GM12875 (cell line): ENCODE measurements at regions not wholly inside any gene's neighbourhood (a gene's known extent, or its start where the extent isn't known, plus 50 kb on each side); places are given as distances from the start of the nearest gene placed in this dataset.
"Not testable (repeated sequence)": the region's sequence is repeated elsewhere in the genome, so short reads cannot be mapped to it uniquely, and the experiment has no call there.

Experiments
- H3K4me3 ChIP-seq: one replicate; pipeline ENCODE4 v1.5.1; 2011; ENCODE audit warnings: low read depth, low read length, control low read depth
- TF ChIP-seq, protein P1 (sequence below): IDR thresholded peaks from 2 replicates; pipeline ENCODE4 v1.5.1; 2011; ENCODE audit warnings: low read depth, mild to moderate bottlenecking, control low read depth, inconsistent platforms, low read length, moderate library complexity, borderline replicate concordance; ENCODE audit not compliant: insufficient read depth

DNA sequence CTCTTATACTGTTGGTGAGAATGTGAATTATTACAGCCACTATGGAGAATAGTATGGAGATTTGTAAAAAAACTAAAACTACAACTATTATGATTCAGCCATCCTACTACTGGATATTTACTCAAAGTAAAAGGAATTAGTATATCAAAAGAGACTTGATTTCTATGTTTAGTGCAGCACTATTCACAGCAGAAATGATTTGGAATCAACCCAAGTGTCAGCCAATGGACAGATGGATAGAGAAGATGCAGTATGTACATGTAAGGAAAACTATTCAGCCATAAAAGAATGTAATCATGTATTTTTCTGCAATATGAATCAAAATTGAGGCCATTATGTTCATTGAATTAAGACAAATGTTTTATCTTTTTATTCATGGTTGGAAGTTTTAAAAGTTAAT, 1705.5 kb downstream of the SLITRK1 start:
- no peak overlapping the region for H3K4me3 ChIP-seq
- TF ChIP-seq, protein P1, sequence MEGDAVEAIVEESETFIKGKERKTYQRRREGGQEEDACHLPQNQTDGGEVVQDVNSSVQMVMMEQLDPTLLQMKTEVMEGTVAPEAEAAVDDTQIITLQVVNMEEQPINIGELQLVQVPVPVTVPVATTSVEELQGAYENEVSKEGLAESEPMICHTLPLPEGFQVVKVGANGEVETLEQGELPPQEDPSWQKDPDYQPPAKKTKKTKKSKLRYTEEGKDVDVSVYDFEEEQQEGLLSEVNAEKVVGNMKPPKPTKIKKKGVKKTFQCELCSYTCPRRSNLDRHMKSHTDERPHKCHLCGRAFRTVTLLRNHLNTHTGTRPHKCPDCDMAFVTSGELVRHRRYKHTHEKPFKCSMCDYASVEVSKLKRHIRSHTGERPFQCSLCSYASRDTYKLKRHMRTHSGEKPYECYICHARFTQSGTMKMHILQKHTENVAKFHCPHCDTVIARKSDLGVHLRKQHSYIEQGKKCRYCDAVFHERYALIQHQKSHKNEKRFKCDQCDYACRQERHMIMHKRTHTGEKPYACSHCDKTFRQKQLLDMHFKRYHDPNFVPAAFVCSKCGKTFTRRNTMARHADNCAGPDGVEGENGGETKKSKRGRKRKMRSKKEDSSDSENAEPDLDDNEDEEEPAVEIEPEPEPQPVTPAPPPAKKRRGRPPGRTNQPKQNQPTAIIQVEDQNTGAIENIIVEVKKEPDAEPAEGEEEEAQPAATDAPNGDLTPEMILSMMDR = no peak

DNA sequence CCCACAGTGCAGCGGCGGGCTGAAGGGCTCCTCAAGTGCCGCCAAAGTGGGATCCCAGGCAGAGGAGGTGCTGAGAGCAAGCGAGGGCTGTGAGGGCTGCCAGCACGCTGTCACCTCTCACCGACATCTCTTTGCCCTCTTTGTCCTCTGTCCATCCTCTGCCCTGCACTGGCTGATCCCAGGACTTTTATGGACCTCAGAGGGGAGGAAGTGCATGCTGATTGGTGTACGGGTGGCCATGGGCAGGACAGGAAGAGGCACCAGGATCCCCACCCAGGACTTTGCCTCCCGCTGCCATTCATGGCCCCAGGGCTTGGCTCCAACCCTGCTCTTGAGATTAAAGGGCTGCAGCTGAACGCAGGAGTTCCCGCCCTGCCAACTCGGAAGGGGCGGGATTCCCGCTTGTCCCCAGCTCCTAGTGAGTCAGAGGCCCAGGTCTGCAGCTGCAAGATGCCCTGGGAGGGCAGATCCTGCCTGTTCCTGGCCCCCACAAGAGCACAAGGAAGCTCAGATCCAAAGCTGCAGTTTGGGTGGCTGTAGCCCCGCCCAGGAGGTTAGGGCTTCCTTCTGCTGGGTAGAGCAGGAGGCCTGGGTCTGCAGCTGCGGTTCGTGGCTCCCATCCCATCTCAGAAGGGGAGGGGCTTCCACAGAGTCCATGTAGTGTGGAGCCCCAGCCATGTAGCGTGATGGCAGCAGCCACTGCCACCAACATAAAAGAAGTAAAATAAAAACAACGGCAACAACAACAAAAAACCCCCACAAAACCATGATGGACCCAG, 1716.7 kb downstream of the SLITRK1 start:
- TF ChIP-seq, protein P1 = no peak

DNA sequence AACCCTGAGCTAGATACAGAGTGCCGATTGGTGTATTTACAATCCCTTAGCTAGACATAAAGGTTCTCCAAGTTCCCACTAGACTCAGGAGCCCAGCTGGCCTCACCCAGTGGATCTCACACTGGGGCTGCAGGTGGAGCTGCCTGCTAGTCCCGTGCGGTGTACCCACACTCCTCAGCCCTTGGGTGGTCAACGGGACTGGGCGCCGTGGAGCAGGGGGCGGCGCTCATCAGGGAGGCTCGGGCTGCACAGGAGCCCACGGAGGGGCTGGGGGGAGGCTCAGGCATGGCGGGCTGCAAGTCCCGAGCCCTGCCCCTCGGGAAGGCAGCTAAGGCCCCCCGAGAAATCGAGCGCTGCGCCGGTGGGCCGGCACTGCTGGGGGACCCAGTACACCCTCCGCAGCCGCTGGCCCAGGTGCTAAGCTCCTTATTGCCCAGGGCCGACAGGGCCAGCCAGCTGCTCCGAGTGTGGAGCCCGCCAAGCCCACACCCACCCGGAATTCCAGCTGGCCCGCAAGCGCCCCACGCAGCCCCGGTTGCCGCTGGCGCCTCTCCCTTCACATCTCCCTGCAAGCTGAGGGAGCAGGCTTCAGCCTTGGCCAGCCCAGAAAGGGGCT, 1717.4 kb downstream of the SLITRK1 start:
- not testable (repeated sequence) for H3K4me3 ChIP-seq

More for the DNA sequence above, 1716.7 kb downstream of the SLITRK1 start:
- no peak overlapping the region for H3K4me3 ChIP-seq

DNA sequence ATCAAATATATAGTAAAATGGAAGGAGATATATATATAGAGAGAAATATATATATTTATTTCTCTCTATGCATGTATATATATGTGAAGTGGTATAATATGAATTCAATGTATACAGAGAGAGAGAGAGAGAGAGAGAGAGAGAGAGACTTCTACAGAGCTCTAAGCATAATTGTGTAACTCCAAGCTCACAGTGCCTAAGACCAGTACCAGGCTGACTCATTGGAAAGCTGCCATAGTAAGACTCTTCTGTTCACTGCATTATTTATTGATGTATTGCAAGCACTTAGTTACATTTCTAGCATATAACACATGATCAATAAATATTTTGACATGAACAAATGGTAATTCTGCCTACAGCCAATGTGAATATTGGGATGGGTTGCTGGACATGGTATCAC, 1734.7 kb downstream of the SLITRK1 start:
- H3K4me3 ChIP-seq = no peak overlapping the region
- TF ChIP-seq, protein P1 = no peak

DNA sequence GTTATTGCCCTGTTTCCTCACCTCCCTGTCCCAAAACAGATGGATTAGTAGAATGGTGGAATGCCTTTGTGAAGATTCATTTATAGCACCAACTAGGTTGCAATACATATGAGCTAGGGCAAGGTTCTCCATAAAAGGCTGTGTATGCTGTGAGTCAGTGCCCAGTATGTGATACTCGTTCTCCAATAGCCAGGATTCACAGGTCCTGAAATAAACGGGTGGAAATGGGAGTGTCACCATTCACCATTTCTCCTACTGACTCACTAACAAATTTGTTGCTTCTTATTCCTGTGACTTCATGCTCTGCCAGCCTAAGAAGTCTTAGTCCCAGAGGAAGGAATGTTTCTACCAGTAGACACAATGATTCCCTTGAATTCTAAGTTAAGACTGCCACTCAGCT, 1745.4 kb downstream of the SLITRK1 start:
- no peak overlapping the region for H3K4me3 ChIP-seq

DNA sequence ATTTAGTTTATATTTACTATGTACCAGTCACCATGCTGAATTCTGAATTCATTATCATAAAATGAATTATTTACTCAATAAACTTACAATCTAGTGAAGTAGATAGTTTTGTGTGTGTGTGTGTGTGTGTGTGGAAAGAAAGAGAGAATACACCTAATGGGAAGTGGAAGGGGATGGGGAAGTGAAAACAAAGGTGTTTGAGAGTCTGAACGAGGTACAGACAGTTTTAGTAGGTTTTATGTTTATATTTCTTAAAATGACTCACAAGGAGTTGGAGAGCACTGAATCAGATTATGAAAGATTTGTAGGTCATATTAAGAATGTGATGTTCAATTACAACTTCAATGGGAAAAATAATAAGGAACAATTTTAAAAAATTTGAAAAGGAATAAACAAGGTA, 1753.0 kb downstream of the SLITRK1 start:
- TF ChIP-seq, protein P1 = no peak

More for the DNA sequence above, 1745.4 kb downstream of the SLITRK1 start:
- TF ChIP-seq, protein P1 = no peak

DNA sequence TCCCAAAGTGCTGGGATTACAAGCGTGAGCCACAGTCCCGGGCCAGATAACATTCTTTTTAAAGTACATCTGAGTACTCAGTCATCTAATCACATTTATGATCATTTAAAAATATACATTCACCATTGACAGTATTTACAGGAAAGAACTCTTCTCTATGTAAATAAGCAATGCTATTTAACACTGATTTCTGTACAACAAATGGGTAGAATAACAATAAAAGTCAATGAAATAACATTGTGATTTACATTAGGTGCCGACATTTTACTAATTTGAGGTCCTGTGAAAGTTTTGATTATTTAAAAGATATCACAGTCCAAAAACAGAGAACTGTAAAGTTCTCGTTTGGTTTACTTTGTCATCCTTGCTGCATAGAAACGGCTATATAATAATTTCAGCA, 1763.7 kb downstream of the SLITRK1 start:
- TF ChIP-seq, protein P1 = no peak

More for the DNA sequence above, 1753.0 kb downstream of the SLITRK1 start:
- no peak overlapping the region for H3K4me3 ChIP-seq

More for the DNA sequence above, 1763.7 kb downstream of the SLITRK1 start:
- no peak overlapping the region for H3K4me3 ChIP-seq
